ENCODE measurements at regions not wholly inside any gene's neighbourhood (a gene's known extent, or its start where the extent isn't known, plus 50 kb on each side); places are given as distances from the start of the nearest gene placed in this dataset.

GRCh38 chr4:174586651-174587050 lies 64.4 kb upstream of the HPGD start:
- no peaks in the 10 kb centered on the region for H3K36me3 ChIP-seq (ENCODE audit: control insufficient read depth in 5 of 5, insufficient read depth in 5 of 5, low read length in 5 of 5)
- H3K27me3 ChIP-seq (ENCODE audit: control insufficient read depth in 5 of 5, insufficient read depth in 4 of 5, low read length in 5 of 5): no peaks in the 10 kb centered on the region
- H3K9ac ChIP-seq (ENCODE audit: low read length in 5 of 5): no peak overlapping the region
- H3K4me1 ChIP-seq (ENCODE audit: control insufficient read depth in 5 of 5, insufficient read depth in 5 of 5, low read length in 5 of 5): no peaks in the 10 kb centered on the region
- H3K9me3 ChIP-seq (ENCODE audit: control insufficient read depth in 5 of 5, low read length in 5 of 5): no peaks in the 10 kb centered on the region
- no peak overlapping the region for H3K4me3 ChIP-seq (ENCODE audit: low read depth in 1 of 5, low read length in 5 of 5)
- no peak overlapping the region for H3K27ac ChIP-seq (ENCODE audit: low read depth, low read length)

- Histone ChIP-seq H3K9ac (ENCODE audit: low read length in 5 of 5) (no peak overlapping the region), H3K36me3 (ENCODE audit: control insufficient read depth in 5 of 5, insufficient read depth in 5 of 5, low read length in 5 of 5) (no peaks in the 10 kb centered on the region), H3K27me3 (ENCODE audit: control insufficient read depth in 5 of 5, insufficient read depth in 4 of 5, low read length in 5 of 5) (no peaks in the 10 kb centered on the region), H3K9me3 (ENCODE audit: control insufficient read depth in 5 of 5, low read length in 5 of 5) (no peaks in the 10 kb centered on the region), H3K4me1 (ENCODE audit: control insufficient read depth in 5 of 5, insufficient read depth in 5 of 5, low read length in 5 of 5) (no peaks in the 10 kb centered on the region), H3K4me3 (ENCODE audit: low read depth in 1 of 5, low read length in 5 of 5) (no peak overlapping the region), H3K27ac (ENCODE audit: low read depth, low read length) (no peak overlapping the region)
These were observed 60.8 kb upstream of the HPGD start for GRCh38 chr4:174583056-174583455.

- Histone ChIP-seq H3K27me3 (ENCODE audit: control insufficient read depth in 5 of 5, insufficient read depth in 4 of 5, low read length in 5 of 5) (no peaks in the 10 kb centered on the region), H3K4me1 (ENCODE audit: control insufficient read depth in 5 of 5, insufficient read depth in 5 of 5, low read length in 5 of 5) (no peaks in the 10 kb centered on the region), H3K4me3 (ENCODE audit: low read depth in 1 of 5, low read length in 5 of 5) (no peak overlapping the region), H3K36me3 (ENCODE audit: control insufficient read depth in 5 of 5, insufficient read depth in 5 of 5, low read length in 5 of 5) (no peaks in the 10 kb centered on the region), H3K9ac (ENCODE audit: low read length in 5 of 5) (no peak overlapping the region), H3K27ac (ENCODE audit: low read depth, low read length) (no peak overlapping the region), H3K9me3 (ENCODE audit: control insufficient read depth in 5 of 5, low read length in 5 of 5) (no peaks in the 10 kb centered on the region)
These were observed 60.2 kb upstream of the HPGD start for GRCh38 chr4:174582463-174582862.

GRCh38 chr4:174581901-174582300 lies 59.6 kb upstream of the HPGD start:
- H3K9me3 ChIP-seq (ENCODE audit: control insufficient read depth in 5 of 5, low read length in 5 of 5): no peaks in the 10 kb centered on the region
- H3K36me3 ChIP-seq (ENCODE audit: control insufficient read depth in 5 of 5, insufficient read depth in 5 of 5, low read length in 5 of 5): no peaks in the 10 kb centered on the region
- H3K27me3 ChIP-seq (ENCODE audit: control insufficient read depth in 5 of 5, insufficient read depth in 4 of 5, low read length in 5 of 5): no peaks in the 10 kb centered on the region
- no peak overlapping the region for H3K27ac ChIP-seq (ENCODE audit: low read depth, low read length)
- H3K9ac ChIP-seq (ENCODE audit: low read length in 5 of 5): no peak overlapping the region
- no peak overlapping the region for H3K4me3 ChIP-seq (ENCODE audit: low read depth in 1 of 5, low read length in 5 of 5)
- no peaks in the 10 kb centered on the region for H3K4me1 ChIP-seq (ENCODE audit: control insufficient read depth in 5 of 5, insufficient read depth in 5 of 5, low read length in 5 of 5)

- H3K27me3 ChIP-seq (ENCODE audit: control insufficient read depth in 5 of 5, insufficient read depth in 4 of 5, low read length in 5 of 5): no peaks in the 10 kb centered on the region
- peak overlapping the region; percentile 11 for H3K27ac ChIP-seq (ENCODE audit: low read depth, low read length)
- no peaks in the 10 kb centered on the region for H3K9me3 ChIP-seq (ENCODE audit: control insufficient read depth in 5 of 5, low read length in 5 of 5)
- H3K4me1 ChIP-seq (ENCODE audit: control insufficient read depth in 5 of 5, insufficient read depth in 5 of 5, low read length in 5 of 5): no peaks in the 10 kb centered on the region
- H3K36me3 ChIP-seq (ENCODE audit: control insufficient read depth in 5 of 5, insufficient read depth in 5 of 5, low read length in 5 of 5): no peaks in the 10 kb centered on the region
- no peak overlapping the region for H3K4me3 ChIP-seq (ENCODE audit: low read depth in 1 of 5, low read length in 5 of 5)
- H3K9ac ChIP-seq (ENCODE audit: low read length in 5 of 5): no peak overlapping the region
These were observed 58.3 kb upstream of the HPGD start for GRCh38 chr4:174580597-174580996.

GRCh38 chr4:174579421-174579820 lies 57.1 kb upstream of the HPGD start:
- H3K9ac ChIP-seq (ENCODE audit: low read length in 5 of 5): no peak overlapping the region
- no peaks in the 10 kb centered on the region for H3K27me3 ChIP-seq (ENCODE audit: control insufficient read depth in 5 of 5, insufficient read depth in 4 of 5, low read length in 5 of 5)
- no peaks in the 10 kb centered on the region for H3K36me3 ChIP-seq (ENCODE audit: control insufficient read depth in 5 of 5, insufficient read depth in 5 of 5, low read length in 5 of 5)
- no peak overlapping the region for H3K4me3 ChIP-seq (ENCODE audit: low read depth in 1 of 5, low read length in 5 of 5)
- no peaks in the 10 kb centered on the region for H3K4me1 ChIP-seq (ENCODE audit: control insufficient read depth in 5 of 5, insufficient read depth in 5 of 5, low read length in 5 of 5)
- no peaks in the 10 kb centered on the region for H3K9me3 ChIP-seq (ENCODE audit: control insufficient read depth in 5 of 5, low read length in 5 of 5)
- H3K27ac ChIP-seq (ENCODE audit: low read depth, low read length): no peak overlapping the region

- Histone ChIP-seq H3K4me3 (ENCODE audit: low read depth in 1 of 5, low read length in 5 of 5) (no peak overlapping the region), H3K4me1 (ENCODE audit: control insufficient read depth in 5 of 5, insufficient read depth in 5 of 5, low read length in 5 of 5) (no peaks in the 10 kb centered on the region), H3K9ac (ENCODE audit: low read length in 5 of 5) (no peak overlapping the region), H3K36me3 (ENCODE audit: control insufficient read depth in 5 of 5, insufficient read depth in 5 of 5, low read length in 5 of 5) (no peaks in the 10 kb centered on the region), H3K9me3 (ENCODE audit: control insufficient read depth in 5 of 5, low read length in 5 of 5) (no peaks in the 10 kb centered on the region), H3K27me3 (ENCODE audit: control insufficient read depth in 5 of 5, insufficient read depth in 4 of 5, low read length in 5 of 5) (no peaks in the 10 kb centered on the region), H3K27ac (ENCODE audit: low read depth, low read length) (no peak overlapping the region)
These were observed 56.1 kb upstream of the HPGD start for GRCh38 chr4:174578366-174578765.

GRCh38 chr4:174575436-174575835 lies 53.1 kb upstream of the HPGD start:
- H3K9me3 ChIP-seq (ENCODE audit: control insufficient read depth in 5 of 5, low read length in 5 of 5): no peaks in the 10 kb centered on the region
- H3K27ac ChIP-seq (ENCODE audit: low read depth, low read length): no peak overlapping the region
- H3K9ac ChIP-seq (ENCODE audit: low read length in 5 of 5): no peak overlapping the region
- no peak overlapping the region for H3K4me3 ChIP-seq (ENCODE audit: low read depth in 1 of 5, low read length in 5 of 5)
- H3K36me3 ChIP-seq (ENCODE audit: control insufficient read depth in 5 of 5, insufficient read depth in 5 of 5, low read length in 5 of 5): no peaks in the 10 kb centered on the region
- H3K4me1 ChIP-seq (ENCODE audit: control insufficient read depth in 5 of 5, insufficient read depth in 5 of 5, low read length in 5 of 5): no peaks in the 10 kb centered on the region
- no peaks in the 10 kb centered on the region for H3K27me3 ChIP-seq (ENCODE audit: control insufficient read depth in 5 of 5, insufficient read depth in 4 of 5, low read length in 5 of 5)

Measured in subcutaneous abdominal adipose tissue (tissue), 5 donors.